Suprapubic skin (tissue), 4 donors: ENCODE measurements at regions not wholly inside any gene's neighbourhood (a gene's known extent, or its start where the extent isn't known, plus 50 kb on each side); places are given as distances from the start of the nearest gene placed in this dataset.

Source experiments
- DNase-seq, 2 donors: peaks; one replicate each; pipeline ENCODE4 v3.0.0-alpha.2; 2019; ENCODE audit warnings: low spot score in 2 of 2
- H3K27ac ChIP-seq: fragments of 200-600 bp; sonication (generic); one replicate; pipeline ENCODE4 v1.5.1; 2019
- H3K27me3 ChIP-seq: fragments of 200-600 bp; sonication (generic); one replicate; pipeline ENCODE4 v1.5.1; 2019
- H3K36me3 ChIP-seq: fragments of 200-600 bp; sonication (generic); one replicate; pipeline ENCODE4 v1.5.1; 2019
- H3K4me1 ChIP-seq: fragments of 200-600 bp; sonication (generic); one replicate; pipeline ENCODE4 v1.5.1; 2019
- H3K4me3 ChIP-seq: fragments of 200-600 bp; sonication (generic); one replicate; pipeline ENCODE4 v1.5.1; 2019; ENCODE audit warnings: mild to moderate bottlenecking
- H3K9me3 ChIP-seq: fragments of 200-600 bp; sonication (generic); one replicate; pipeline ENCODE4 v1.5.1; 2019
- EP300 ChIP-seq: sonication (generic); formaldehyde crosslinking; IDR thresholded peaks from one replicate; pipeline ENCODE4 v1.6.1; 2017; ENCODE audit warnings: antibody characterized with exemption
- POLR2A ChIP-seq, 2 donors: fragments of 450-650 bp; IDR thresholded peaks; one replicate each; pipeline ENCODE4 v1.6.1; 2017; ENCODE audit warnings: antibody characterized with exemption in 2 of 2, mild to moderate bottlenecking in 2 of 2, moderate library complexity in 2 of 2
- POLR2AphosphoS5 ChIP-seq, 3 donors: sonication (generic); formaldehyde crosslinking; IDR thresholded peaks; one replicate each; pipeline ENCODE4 v1.6.1; 2017; ENCODE audit warnings: antibody characterized with exemption in 3 of 3
- WGBS: methylation state at CpG from one replicate; pipeline ENCODE4 v1.1.5; 2018; 5-methylcytosine and 5-hydroxymethylcytosine counted together
- TF ChIP-seq, protein P1 (sequence below), 2 donors: fragments of 200-600 bp in 1 of 2; fragments of 450-650 bp in 1 of 2; sonication (generic) in 1 of 2; IDR thresholded peaks; one replicate each; pipeline ENCODE4 v1.5.1; 2016 to 2019; ENCODE audit warnings: antibody characterized with exemption in 2 of 2, mild to moderate bottlenecking in 1 of 2, moderate library complexity in 1 of 2

- Histone ChIP-seq H3K27me3 (no peaks in the 10 kb centered on the region), H3K4me1 (peaks cover 13% of the 10 kb centered on the region), H3K4me3 (no peak overlapping the region), H3K27ac (peak overlapping the region; percentile 65), H3K36me3 (no peaks in the 10 kb centered on the region), H3K9me3 (no peaks in the 10 kb centered on the region)
- no peak for DNase-seq
- TF ChIP-seq, protein P1, sequence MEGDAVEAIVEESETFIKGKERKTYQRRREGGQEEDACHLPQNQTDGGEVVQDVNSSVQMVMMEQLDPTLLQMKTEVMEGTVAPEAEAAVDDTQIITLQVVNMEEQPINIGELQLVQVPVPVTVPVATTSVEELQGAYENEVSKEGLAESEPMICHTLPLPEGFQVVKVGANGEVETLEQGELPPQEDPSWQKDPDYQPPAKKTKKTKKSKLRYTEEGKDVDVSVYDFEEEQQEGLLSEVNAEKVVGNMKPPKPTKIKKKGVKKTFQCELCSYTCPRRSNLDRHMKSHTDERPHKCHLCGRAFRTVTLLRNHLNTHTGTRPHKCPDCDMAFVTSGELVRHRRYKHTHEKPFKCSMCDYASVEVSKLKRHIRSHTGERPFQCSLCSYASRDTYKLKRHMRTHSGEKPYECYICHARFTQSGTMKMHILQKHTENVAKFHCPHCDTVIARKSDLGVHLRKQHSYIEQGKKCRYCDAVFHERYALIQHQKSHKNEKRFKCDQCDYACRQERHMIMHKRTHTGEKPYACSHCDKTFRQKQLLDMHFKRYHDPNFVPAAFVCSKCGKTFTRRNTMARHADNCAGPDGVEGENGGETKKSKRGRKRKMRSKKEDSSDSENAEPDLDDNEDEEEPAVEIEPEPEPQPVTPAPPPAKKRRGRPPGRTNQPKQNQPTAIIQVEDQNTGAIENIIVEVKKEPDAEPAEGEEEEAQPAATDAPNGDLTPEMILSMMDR (IDR thresholded peaks at IDR 0.05): peak; percentile 52 to 75
- TF ChIP-seq POLR2A (IDR thresholded peaks at IDR 0.05): no peak
- WGBS: 17% methylated on average over 2 of the region's 2 CpGs
These were observed 143.7 kb upstream of the DCN start for GRCh38 chr12:91326058-91327027.

GRCh38 chr12:91320999-91321398, 138.4 kb upstream of the DCN start:
- DNase-seq: no peak
- Histone ChIP-seq H3K36me3 (no peaks in the 10 kb centered on the region), H3K4me3 (no peak overlapping the region), H3K27me3 (no peaks in the 10 kb centered on the region), H3K9me3 (no peaks in the 10 kb centered on the region), H3K27ac (no peak overlapping the region), H3K4me1 (peaks cover 4% of the 10 kb centered on the region)
- 94% methylated on average over 6 of the region's 6 CpGs for WGBS
- TF ChIP-seq POLR2AphosphoS5 (IDR thresholded peaks at IDR 0.05) (no peak), POLR2A (IDR thresholded peaks at IDR 0.05) (no peak), EP300 (no peak)
- TF ChIP-seq, protein P1 (IDR thresholded peaks at IDR 0.05): no peak

- 84% methylated on average over 2 of the region's 2 CpGs for WGBS
These were observed 136.6 kb upstream of the DCN start for GRCh38 chr12:91319071-91319760.

DNA sequence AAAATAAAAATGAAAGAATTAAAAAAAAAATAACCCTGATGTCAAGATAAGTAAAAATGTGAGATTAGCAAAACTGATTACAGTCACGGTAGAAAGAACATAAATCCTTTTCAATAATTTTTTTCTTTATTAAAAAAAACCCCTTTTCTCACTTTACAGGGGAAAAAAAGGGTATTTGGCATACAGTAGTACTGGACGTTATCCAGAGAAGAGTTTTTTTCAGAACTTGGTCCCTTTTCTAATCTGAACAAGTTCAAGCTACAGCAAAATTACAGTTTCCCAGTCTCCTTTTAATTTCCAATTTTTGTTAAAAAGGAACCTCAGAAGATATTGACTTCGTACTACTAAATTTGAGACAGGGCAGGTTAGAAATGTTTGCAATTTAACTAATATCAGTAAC, 134.7 kb upstream of the DCN start:
- Histone ChIP-seq H3K9me3 (no peaks in the 10 kb centered on the region), H3K4me3 (no peak overlapping the region), H3K27ac (peak overlapping the region; percentile 58), H3K36me3 (no peaks in the 10 kb centered on the region), H3K27me3 (no peaks in the 10 kb centered on the region), H3K4me1 (peaks cover 2% of the 10 kb centered on the region)
- WGBS: 50% methylated on average over 3 of the region's 3 CpGs
- DNase-seq: no peak
- TF ChIP-seq POLR2AphosphoS5 (IDR thresholded peaks at IDR 0.05): no peak

More at GRCh38 chr12:91319071-91319760, 136.6 kb upstream of the DCN start:
- peaks cover 2% of the 10 kb centered on the region for H3K4me1 ChIP-seq
- H3K9me3 ChIP-seq: no peaks in the 10 kb centered on the region
- no peaks in the 10 kb centered on the region for H3K36me3 ChIP-seq
- no peak for DNase-seq
- H3K4me3 ChIP-seq: no peak overlapping the region
- no peaks in the 10 kb centered on the region for H3K27me3 ChIP-seq
- no peak overlapping the region for H3K27ac ChIP-seq
- no peak for TF ChIP-seq POLR2A (IDR thresholded peaks at IDR 0.05)

DNA sequence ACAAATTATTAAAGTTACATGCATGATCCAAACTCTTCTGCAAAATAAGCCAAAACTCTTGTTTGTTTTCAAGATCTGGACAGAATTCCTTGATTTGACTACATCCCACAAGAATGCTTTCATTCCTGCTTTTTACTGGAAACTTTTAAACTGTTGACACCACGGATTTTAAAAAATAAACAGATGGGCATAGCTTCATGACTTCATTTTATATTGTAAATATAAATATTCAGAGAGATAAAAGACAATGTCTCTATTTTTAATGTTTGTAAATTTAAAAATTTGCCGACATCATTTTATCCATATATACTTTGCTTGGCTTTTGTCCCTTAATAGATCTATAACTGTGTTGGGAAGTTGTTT, 134.3 kb upstream of the DCN start:
- no peak overlapping the region for H3K4me3 ChIP-seq
- TF ChIP-seq, protein P1 (IDR thresholded peaks at IDR 0.05): no peak
- TF ChIP-seq EP300 (no peak), POLR2A (IDR thresholded peaks at IDR 0.05) (no peak), POLR2AphosphoS5 (IDR thresholded peaks at IDR 0.05) (no peak)
- DNase-seq: no peak
- H3K27ac ChIP-seq: peak overlapping the region; percentile 58
- no peaks in the 10 kb centered on the region for H3K36me3 ChIP-seq
- H3K9me3 ChIP-seq: no peaks in the 10 kb centered on the region
- H3K4me1 ChIP-seq: peaks cover 2% of the 10 kb centered on the region
- H3K27me3 ChIP-seq: no peaks in the 10 kb centered on the region
- WGBS: 53% methylated on average over 2 of the region's 2 CpGs

GRCh38 chr12:91316161-91316906, 133.7 kb upstream of the DCN start:
- H3K4me3 ChIP-seq: no peak overlapping the region
- 75% methylated on average over 1 of the region's 1 CpG for WGBS
- no peaks in the 10 kb centered on the region for H3K9me3 ChIP-seq
- TF ChIP-seq POLR2A (IDR thresholded peaks at IDR 0.05): no peak
- TF ChIP-seq POLR2AphosphoS5 (IDR thresholded peaks at IDR 0.05): no peak
- no peak for TF ChIP-seq EP300
- TF ChIP-seq, protein P1 (IDR thresholded peaks at IDR 0.05): no peak
- no peaks in the 10 kb centered on the region for H3K27me3 ChIP-seq
- no peaks in the 10 kb centered on the region for H3K36me3 ChIP-seq
- no peak for DNase-seq
- peaks cover 2% of the 10 kb centered on the region for H3K4me1 ChIP-seq
- H3K27ac ChIP-seq: peak overlapping the region; percentile 31
